ENCODE measurements at regions not wholly inside any gene's neighbourhood (a gene's known extent, or its start where the extent isn't known, plus 50 kb on each side); places are given as distances from the start of the nearest gene placed in this dataset.

DNA sequence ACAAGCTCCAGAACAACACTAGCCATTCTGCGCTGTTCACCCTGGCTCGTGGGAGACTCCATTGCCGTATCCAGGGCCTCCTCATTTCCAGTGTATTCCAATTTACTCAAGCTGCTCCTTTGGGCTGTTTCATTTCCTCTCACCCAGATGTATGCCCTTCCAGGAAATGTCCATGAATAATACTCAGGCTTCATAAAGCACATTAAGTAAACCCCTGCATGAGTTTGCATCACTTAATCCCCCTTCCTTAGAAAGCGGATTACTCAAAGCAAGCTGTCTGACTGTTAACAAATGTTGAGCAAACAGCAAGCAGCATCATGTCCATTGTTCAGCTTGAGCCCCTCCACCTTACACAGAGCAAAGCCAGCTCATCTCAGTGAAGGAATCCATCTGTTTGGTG, 403.6 kb upstream of the PBX1 start:
- Histone ChIP-seq H3K9me1 (ENCODE audit: control insufficient read depth, insufficient read depth, low read length) (no peaks in the 10 kb centered on the region), H3K9me3 (replicated peaks; ENCODE audit: control insufficient read depth, insufficient read depth, low read depth, low read length) (no peaks in the 10 kb centered on the region; the same call in 1 of the 2 replicates), H3K4me1 (replicated peaks in 1 of 2; ENCODE audit: control insufficient read depth in 2 of 2, insufficient read depth in 2 of 2, low read length in 2 of 2) (no peaks in the 10 kb centered on the region), H3K27me3 (ENCODE audit: control insufficient read depth in 2 of 2, insufficient read depth in 2 of 2, low read length in 2 of 2) (no peaks in the 10 kb centered on the region), H3K9ac (ENCODE audit: insufficient read depth in 1 of 2, low read depth in 2 of 2, low read length in 2 of 2) (no peak overlapping the region), H3K4me2 (ENCODE audit: insufficient read depth, low read length) (no peak overlapping the region), H3K27ac (ENCODE audit: extremely low read depth, low read depth, low read length) (no peak overlapping the region), H4K20me1 (replicated peaks; ENCODE audit: control insufficient read depth, insufficient read depth, low read length) (no peaks in the 10 kb centered on the region), H3K4me3 (no peak overlapping the region), H2AFZ (ENCODE audit: low read depth, low read length) (no peak overlapping the region), H3K36me3 (ENCODE audit: control insufficient read depth, insufficient read depth, low read length) (no peaks in the 10 kb centered on the region), H3K79me2 (ENCODE audit: control insufficient read depth, insufficient read depth, low read length) (no peaks in the 10 kb centered on the region)
- WGBS (ENCODE audit: insufficient coverage, low coverage, missing lambda C conversion rate), result 3% methylated on average over 4 of the region's 4 CpGs
- in situ Hi-C loops (cut with MboI) (no loop called here), intact Hi-C loops (cut with micrococcal nuclease) (no loop called here)
- CTCF ChIA-PET (ENCODE audit: low intra/inter-chr PET ratio), result interaction anchor here (0.5 kb wide), 1 partner anchor 657 kb away, joined by 4 read pairs; no protein-coding TSS in a partner anchor
- no TSS peak for BruUV-seq (replicated peaks)
- ATAC-seq (no peak), FAIRE-seq (no peak), DNase-seq (ENCODE audit: extremely low read depth in 1 of 4, low spot score in 3 of 4) (no peak)
- POLR2A ChIA-PET, result no interaction called here
- TF ChIP-seq NFXL1 (CRISPR knock-in tag; IDR thresholded peaks at IDR 0.05) (no peak), HMG20A (CRISPR knock-in tag; conservative IDR thresholded peaks at IDR 0.05) (no peak), GABPA (tag; conservative IDR thresholded peaks at IDR 0.05; ENCODE audit: low read depth) (no peak), KDM1A (IDR thresholded peaks at IDR 0.05) (no peak), ZNF408 (CRISPR knock-in tag; IDR thresholded peaks at IDR 0.05; ENCODE audit: low read depth) (no peak), RUNX1 (IDR thresholded peaks at IDR 0.05; ENCODE audit: low read depth) (no peak)
- TF ChIP-seq, protein P1, sequence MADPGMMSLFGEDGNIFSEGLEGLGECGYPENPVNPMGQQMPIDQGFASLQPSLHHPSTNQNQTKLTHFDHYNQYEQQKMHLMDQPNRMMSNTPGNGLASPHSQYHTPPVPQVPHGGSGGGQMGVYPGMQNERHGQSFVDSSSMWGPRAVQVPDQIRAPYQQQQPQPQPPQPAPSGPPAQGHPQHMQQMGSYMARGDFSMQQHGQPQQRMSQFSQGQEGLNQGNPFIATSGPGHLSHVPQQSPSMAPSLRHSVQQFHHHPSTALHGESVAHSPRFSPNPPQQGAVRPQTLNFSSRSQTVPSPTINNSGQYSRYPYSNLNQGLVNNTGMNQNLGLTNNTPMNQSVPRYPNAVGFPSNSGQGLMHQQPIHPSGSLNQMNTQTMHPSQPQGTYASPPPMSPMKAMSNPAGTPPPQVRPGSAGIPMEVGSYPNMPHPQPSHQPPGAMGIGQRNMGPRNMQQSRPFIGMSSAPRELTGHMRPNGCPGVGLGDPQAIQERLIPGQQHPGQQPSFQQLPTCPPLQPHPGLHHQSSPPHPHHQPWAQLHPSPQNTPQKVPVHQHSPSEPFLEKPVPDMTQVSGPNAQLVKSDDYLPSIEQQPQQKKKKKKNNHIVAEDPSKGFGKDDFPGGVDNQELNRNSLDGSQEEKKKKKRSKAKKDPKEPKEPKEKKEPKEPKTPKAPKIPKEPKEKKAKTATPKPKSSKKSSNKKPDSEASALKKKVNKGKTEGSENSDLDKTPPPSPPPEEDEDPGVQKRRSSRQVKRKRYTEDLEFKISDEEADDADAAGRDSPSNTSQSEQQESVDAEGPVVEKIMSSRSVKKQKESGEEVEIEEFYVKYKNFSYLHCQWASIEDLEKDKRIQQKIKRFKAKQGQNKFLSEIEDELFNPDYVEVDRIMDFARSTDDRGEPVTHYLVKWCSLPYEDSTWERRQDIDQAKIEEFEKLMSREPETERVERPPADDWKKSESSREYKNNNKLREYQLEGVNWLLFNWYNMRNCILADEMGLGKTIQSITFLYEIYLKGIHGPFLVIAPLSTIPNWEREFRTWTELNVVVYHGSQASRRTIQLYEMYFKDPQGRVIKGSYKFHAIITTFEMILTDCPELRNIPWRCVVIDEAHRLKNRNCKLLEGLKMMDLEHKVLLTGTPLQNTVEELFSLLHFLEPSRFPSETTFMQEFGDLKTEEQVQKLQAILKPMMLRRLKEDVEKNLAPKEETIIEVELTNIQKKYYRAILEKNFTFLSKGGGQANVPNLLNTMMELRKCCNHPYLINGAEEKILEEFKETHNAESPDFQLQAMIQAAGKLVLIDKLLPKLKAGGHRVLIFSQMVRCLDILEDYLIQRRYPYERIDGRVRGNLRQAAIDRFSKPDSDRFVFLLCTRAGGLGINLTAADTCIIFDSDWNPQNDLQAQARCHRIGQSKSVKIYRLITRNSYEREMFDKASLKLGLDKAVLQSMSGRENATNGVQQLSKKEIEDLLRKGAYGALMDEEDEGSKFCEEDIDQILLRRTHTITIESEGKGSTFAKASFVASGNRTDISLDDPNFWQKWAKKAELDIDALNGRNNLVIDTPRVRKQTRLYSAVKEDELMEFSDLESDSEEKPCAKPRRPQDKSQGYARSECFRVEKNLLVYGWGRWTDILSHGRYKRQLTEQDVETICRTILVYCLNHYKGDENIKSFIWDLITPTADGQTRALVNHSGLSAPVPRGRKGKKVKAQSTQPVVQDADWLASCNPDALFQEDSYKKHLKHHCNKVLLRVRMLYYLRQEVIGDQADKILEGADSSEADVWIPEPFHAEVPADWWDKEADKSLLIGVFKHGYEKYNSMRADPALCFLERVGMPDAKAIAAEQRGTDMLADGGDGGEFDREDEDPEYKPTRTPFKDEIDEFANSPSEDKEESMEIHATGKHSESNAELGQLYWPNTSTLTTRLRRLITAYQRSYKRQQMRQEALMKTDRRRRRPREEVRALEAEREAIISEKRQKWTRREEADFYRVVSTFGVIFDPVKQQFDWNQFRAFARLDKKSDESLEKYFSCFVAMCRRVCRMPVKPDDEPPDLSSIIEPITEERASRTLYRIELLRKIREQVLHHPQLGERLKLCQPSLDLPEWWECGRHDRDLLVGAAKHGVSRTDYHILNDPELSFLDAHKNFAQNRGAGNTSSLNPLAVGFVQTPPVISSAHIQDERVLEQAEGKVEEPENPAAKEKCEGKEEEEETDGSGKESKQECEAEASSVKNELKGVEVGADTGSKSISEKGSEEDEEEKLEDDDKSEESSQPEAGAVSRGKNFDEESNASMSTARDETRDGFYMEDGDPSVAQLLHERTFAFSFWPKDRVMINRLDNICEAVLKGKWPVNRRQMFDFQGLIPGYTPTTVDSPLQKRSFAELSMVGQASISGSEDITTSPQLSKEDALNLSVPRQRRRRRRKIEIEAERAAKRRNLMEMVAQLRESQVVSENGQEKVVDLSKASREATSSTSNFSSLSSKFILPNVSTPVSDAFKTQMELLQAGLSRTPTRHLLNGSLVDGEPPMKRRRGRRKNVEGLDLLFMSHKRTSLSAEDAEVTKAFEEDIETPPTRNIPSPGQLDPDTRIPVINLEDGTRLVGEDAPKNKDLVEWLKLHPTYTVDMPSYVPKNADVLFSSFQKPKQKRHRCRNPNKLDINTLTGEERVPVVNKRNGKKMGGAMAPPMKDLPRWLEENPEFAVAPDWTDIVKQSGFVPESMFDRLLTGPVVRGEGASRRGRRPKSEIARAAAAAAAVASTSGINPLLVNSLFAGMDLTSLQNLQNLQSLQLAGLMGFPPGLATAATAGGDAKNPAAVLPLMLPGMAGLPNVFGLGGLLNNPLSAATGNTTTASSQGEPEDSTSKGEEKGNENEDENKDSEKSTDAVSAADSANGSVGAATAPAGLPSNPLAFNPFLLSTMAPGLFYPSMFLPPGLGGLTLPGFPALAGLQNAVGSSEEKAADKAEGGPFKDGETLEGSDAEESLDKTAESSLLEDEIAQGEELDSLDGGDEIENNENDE (IDR thresholded peaks at IDR 0.05; ENCODE audit: low read depth, low read length), result no peak

Data from K562 (cell line).